Stimulated activated CD8-positive, alpha-beta memory T cell treated with anti-CD3 and anti-CD28 coated beads, Interleukin-2, amount 100 ng/mL, for 48 hours (primary cell): ENCODE measurements at regions not wholly inside any gene's neighbourhood (a gene's known extent, or its start where the extent isn't known, plus 50 kb on each side); places are given as distances from the start of the nearest gene placed in this dataset.

Source experiments
- DNase-seq, 2 donors: peaks; one replicate each; pipeline ENCODE4 v3.0.0-alpha.2; 2020; ENCODE audit warnings: low read depth in 2 of 2

- no peak for DNase-seq
Observed at GRCh38 chr4:186934244-186934643, 210.6 kb upstream of the FAT1 start.

GRCh38 chr4:186934841-186935443 is 211.3 kb upstream of the FAT1 start:
- DNase-seq: no peak

GRCh38 chr4:186935901-186936300 is 212.2 kb upstream of the FAT1 start:
- DNase-seq: no peak

- no peak for DNase-seq
Observed at GRCh38 chr4:186936496-186937375, 213.1 kb upstream of the FAT1 start.

- DNase-seq: no peak
Observed at GRCh38 chr4:186939226-186939625, 215.6 kb upstream of the FAT1 start.

- no peak for DNase-seq
Observed at GRCh38 chr4:186939766-186940165, 216.1 kb upstream of the FAT1 start.

GRCh38 chr4:186940476-186940875 is 216.8 kb upstream of the FAT1 start:
- DNase-seq: no peak

- DNase-seq: no peak
Observed at GRCh38 chr4:186942758-186943377, 219.2 kb upstream of the FAT1 start.

GRCh38 chr4:186943411-186943810 is 219.8 kb upstream of the FAT1 start:
- DNase-seq: no peak

- DNase-seq: no peak
Observed at GRCh38 chr4:186946136-186946535, 222.5 kb upstream of the FAT1 start.

- DNase-seq: no peak
Observed at GRCh38 chr4:186946682-186947294, 223.1 kb upstream of the FAT1 start.

GRCh38 chr4:186948361-186949242 is 224.9 kb upstream of the FAT1 start:
- DNase-seq: no peak

GRCh38 chr4:186949847-186950246 is 226.2 kb upstream of the FAT1 start:
- DNase-seq: no peak

GRCh38 chr4:186952709-186953108 is 229.1 kb upstream of the FAT1 start:
- no peak for DNase-seq

- no peak for DNase-seq
Observed at GRCh38 chr4:186953599-186954260, 230.1 kb upstream of the FAT1 start.

GRCh38 chr4:186954509-186954908 is 230.9 kb upstream of the FAT1 start:
- DNase-seq: no peak

GRCh38 chr4:186954956-186955355 is 231.3 kb upstream of the FAT1 start:
- DNase-seq: no peak

- DNase-seq: no peak
Observed at GRCh38 chr4:186957952-186958555, 234.4 kb upstream of the FAT1 start.

- no peak for DNase-seq
Observed at GRCh38 chr4:186958726-186959350, 235.2 kb upstream of the FAT1 start.
